Keratinocyte (primary cell): ENCODE measurements at regions not wholly inside any gene's neighbourhood (a gene's known extent, or its start where the extent isn't known, plus 50 kb on each side); places are given as distances from the start of the nearest gene placed in this dataset.

Experiments
- DNase-seq: peaks from one replicate; pipeline ENCODE4 v3.0.0-alpha.2; 2011; ENCODE audit warnings: low read depth, missing footprints, low spot score
- FAIRE-seq: peaks from 2 replicates; lab custom pipeline; 2011; peaks lifted over from hg19 to GRCh38; lab: Jason Lieb, UNC
- H2AFZ ChIP-seq: 2 replicates; pipeline ENCODE4 v1.6.0; 2012; ENCODE audit warnings: low read length, control low read depth, inconsistent platforms; ENCODE audit not compliant: control insufficient read depth
- H3K27ac ChIP-seq: 2 replicates; pipeline ENCODE4 v1.5.1; 2011; ENCODE audit warnings: low read length; ENCODE audit not compliant: control insufficient read depth, insufficient read depth
- H3K27me3 ChIP-seq: 3 replicates; pipeline ENCODE4 v1.6.0; 2011; ENCODE audit warnings: low read length; ENCODE audit not compliant: control insufficient read depth, insufficient read depth; ENCODE audit errors: extremely low read depth
- H3K36me3 ChIP-seq, 2 experiments: 2 replicates in 1 of 2; 3 replicates in 1 of 2; pipeline ENCODE4 v1.5.1; 2011; ENCODE audit warnings: low read length in 2 of 2, mild to moderate bottlenecking in 1 of 2; ENCODE audit not compliant: control insufficient read depth in 2 of 2, insufficient read depth in 2 of 2; ENCODE audit errors: extremely low read depth in 1 of 2
- H3K4me1 ChIP-seq: 3 replicates; pipeline ENCODE4 v1.5.1; 2011; ENCODE audit warnings: low read length; ENCODE audit not compliant: control insufficient read depth, insufficient read depth; ENCODE audit errors: extremely low read depth
- H3K4me2 ChIP-seq: 3 replicates; pipeline ENCODE4 v1.6.0; 2011; ENCODE audit warnings: low read depth, low read length; ENCODE audit not compliant: control insufficient read depth, insufficient read depth; ENCODE audit errors: extremely low read depth
- H3K4me3 ChIP-seq, 3 experiments: fragments of 200-600 bp in 1 of 3; sonication (generic) in 1 of 3; 2 replicates in 2 of 3; 3 replicates in 1 of 3; pipeline ENCODE4 v1.5.1; 2011 to 2016; ENCODE audit warnings: low read length in 3 of 3, mild to moderate bottlenecking in 3 of 3, control low read depth in 2 of 3, inconsistent platforms in 1 of 3, low read depth in 1 of 3, mixed read lengths in 1 of 3, mixed run types in 1 of 3, moderate library complexity in 1 of 3; ENCODE audit not compliant: control insufficient read depth in 2 of 3, insufficient read depth in 2 of 3; ENCODE audit errors: extremely low read depth in 1 of 3
- H3K79me2 ChIP-seq: 2 replicates; pipeline ENCODE4 v1.6.0; 2012; ENCODE audit warnings: low read length; ENCODE audit not compliant: control insufficient read depth, insufficient read depth
- H3K9ac ChIP-seq: 3 replicates; pipeline ENCODE4 v1.6.0; 2011; ENCODE audit warnings: low read length; ENCODE audit not compliant: control insufficient read depth, insufficient read depth; ENCODE audit errors: extremely low read depth
- H3K9me1 ChIP-seq: 3 replicates; pipeline ENCODE4 v1.6.0; 2011; ENCODE audit warnings: low read length; ENCODE audit not compliant: control insufficient read depth, insufficient read depth; ENCODE audit errors: extremely low read depth
- H3K9me3 ChIP-seq: 2 replicates; pipeline ENCODE4 v1.5.1; 2012; ENCODE audit warnings: low read depth, low read length; ENCODE audit not compliant: control insufficient read depth
- H4K20me1 ChIP-seq: 3 replicates; pipeline ENCODE4 v1.6.0; 2011; ENCODE audit warnings: low read length; ENCODE audit not compliant: control insufficient read depth, insufficient read depth; ENCODE audit errors: extremely low read depth
- EZH2 ChIP-seq: IDR thresholded peaks from one replicate; pipeline ENCODE4 v1.6.1; 2012; ENCODE audit warnings: inconsistent platforms, mild to moderate bottlenecking, low read length, moderate library complexity
- dilution Hi-C: fragments of 300-500 bp; cut with MboI; formaldehyde crosslinking; loops from one replicate; pipeline ENCODE4 v1.7.0; 2020; ENCODE audit warnings: low sequenced_read_pairs; ENCODE audit not compliant: extremely low pct_ligation_motif_present
- TF ChIP-seq, protein P1 (sequence below), 3 experiments: IDR thresholded peaks in 1 of 3; conservative IDR thresholded peaks in 1 of 3; optimal IDR thresholded peaks in 1 of 3; 2 replicates in 2 of 3; 3 replicates in 1 of 3; pipeline versions ENCODE3 to v1.5.1; 2011; ENCODE audit warnings: low read length in 3 of 3, mild to moderate bottlenecking in 3 of 3, moderate library complexity in 2 of 3, control low read depth in 1 of 3, inconsistent platforms in 1 of 3; ENCODE audit not compliant: insufficient read depth in 2 of 3; ENCODE audit errors: extremely low read depth in 1 of 3

- no peak for FAIRE-seq
- no peak for TF ChIP-seq EZH2
- TF ChIP-seq, protein P1, sequence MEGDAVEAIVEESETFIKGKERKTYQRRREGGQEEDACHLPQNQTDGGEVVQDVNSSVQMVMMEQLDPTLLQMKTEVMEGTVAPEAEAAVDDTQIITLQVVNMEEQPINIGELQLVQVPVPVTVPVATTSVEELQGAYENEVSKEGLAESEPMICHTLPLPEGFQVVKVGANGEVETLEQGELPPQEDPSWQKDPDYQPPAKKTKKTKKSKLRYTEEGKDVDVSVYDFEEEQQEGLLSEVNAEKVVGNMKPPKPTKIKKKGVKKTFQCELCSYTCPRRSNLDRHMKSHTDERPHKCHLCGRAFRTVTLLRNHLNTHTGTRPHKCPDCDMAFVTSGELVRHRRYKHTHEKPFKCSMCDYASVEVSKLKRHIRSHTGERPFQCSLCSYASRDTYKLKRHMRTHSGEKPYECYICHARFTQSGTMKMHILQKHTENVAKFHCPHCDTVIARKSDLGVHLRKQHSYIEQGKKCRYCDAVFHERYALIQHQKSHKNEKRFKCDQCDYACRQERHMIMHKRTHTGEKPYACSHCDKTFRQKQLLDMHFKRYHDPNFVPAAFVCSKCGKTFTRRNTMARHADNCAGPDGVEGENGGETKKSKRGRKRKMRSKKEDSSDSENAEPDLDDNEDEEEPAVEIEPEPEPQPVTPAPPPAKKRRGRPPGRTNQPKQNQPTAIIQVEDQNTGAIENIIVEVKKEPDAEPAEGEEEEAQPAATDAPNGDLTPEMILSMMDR (optimal IDR thresholded peaks at IDR 0.05 in 1 of 3, IDR thresholded peaks at IDR 0.05 in 1 of 3, conservative IDR thresholded peaks at IDR 0.05 in 1 of 3; ENCODE audit: extremely low read depth in 1 of 3, insufficient read depth in 2 of 3, low read length in 3 of 3): no peak
- Histone ChIP-seq H3K4me3 (no peak overlapping the region), H4K20me1 (no peaks in the 10 kb centered on the region), H3K36me3 (no peaks in the 10 kb centered on the region), H2AFZ (no peak overlapping the region), H3K27me3 (peaks cover 2% of the 10 kb centered on the region), H3K9me1 (no peaks in the 10 kb centered on the region), H3K79me2 (no peaks in the 10 kb centered on the region), H3K9ac (no peak overlapping the region), H3K4me2 (no peak overlapping the region), H3K4me1 (no peaks in the 10 kb centered on the region), H3K27ac (no peak overlapping the region), H3K9me3 (peaks cover 10% of the 10 kb centered on the region)
- no peak for DNase-seq
- dilution Hi-C loops: no loop called here
Observed at GRCh38 chr22:49719046-49719445, 108.6 kb downstream of the BRD1 start.

- Histone ChIP-seq H3K36me3 (no peaks in the 10 kb centered on the region), H3K4me2 (no peak overlapping the region), H3K79me2 (no peaks in the 10 kb centered on the region), H3K9me3 (peaks cover 10% of the 10 kb centered on the region), H3K27me3 (no peaks in the 10 kb centered on the region), H3K9ac (no peak overlapping the region), H3K9me1 (no peaks in the 10 kb centered on the region), H3K4me3 (no peak overlapping the region), H3K4me1 (no peaks in the 10 kb centered on the region), H4K20me1 (no peaks in the 10 kb centered on the region), H2AFZ (no peak overlapping the region), H3K27ac (no peak overlapping the region)
- DNase-seq (no peak), FAIRE-seq (no peak)
- TF ChIP-seq, protein P1 (optimal IDR thresholded peaks at IDR 0.05 in 1 of 3, IDR thresholded peaks at IDR 0.05 in 1 of 3, conservative IDR thresholded peaks at IDR 0.05 in 1 of 3; ENCODE audit: extremely low read depth in 1 of 3, insufficient read depth in 2 of 3, low read length in 3 of 3): no peak
- no peak for TF ChIP-seq EZH2
- dilution Hi-C loops: no loop called here
Observed at GRCh38 chr22:49718396-49718795, 109.3 kb downstream of the BRD1 start.
